Uterus (tissue), 2 donors: ENCODE measurements at regions not wholly inside any gene's neighbourhood (a gene's known extent, or its start where the extent isn't known, plus 50 kb on each side); places are given as distances from the start of the nearest gene placed in this dataset.

Experiments
- CTCF ChIP-seq, 4 experiments: fragments of 200-600 bp in 2 of 4; fragments of 450-650 bp in 2 of 4; sonication (generic) in 2 of 4; IDR thresholded peaks; one replicate each; pipeline ENCODE4 v1.5.1; 2016 to 2019; ENCODE audit warnings: antibody characterized with exemption in 4 of 4, mild to moderate bottlenecking in 2 of 4, moderate library complexity in 1 of 4
- POLR2A ChIP-seq, 2 donors: fragments of 450-650 bp; IDR thresholded peaks; one replicate each; pipeline ENCODE4 v1.6.1; 2016; ENCODE audit warnings: antibody characterized with exemption in 2 of 2, mild to moderate bottlenecking in 1 of 2, moderate library complexity in 1 of 2

- no peak for TF ChIP-seq CTCF (IDR thresholded peaks at IDR 0.05)
- no peak for TF ChIP-seq POLR2A (IDR thresholded peaks at IDR 0.05)
Observed at GRCh38 chr2:133919285-133919684, 334.6 kb upstream of the MGAT5 start.
